GM18517 (cell line): ENCODE measurements at regions not wholly inside any gene's neighbourhood (a gene's known extent, or its start where the extent isn't known, plus 50 kb on each side); places are given as distances from the start of the nearest gene placed in this dataset.

Source experiments
- ATAC-seq: cut with Tn5 transposase; IDR thresholded peaks from one replicate; pipeline ENCODE4 v1.9.1; 2021; ENCODE audit warnings: mild to moderate bottlenecking, moderate library complexity; ENCODE audit not compliant: unreplicated experiment

DNA sequence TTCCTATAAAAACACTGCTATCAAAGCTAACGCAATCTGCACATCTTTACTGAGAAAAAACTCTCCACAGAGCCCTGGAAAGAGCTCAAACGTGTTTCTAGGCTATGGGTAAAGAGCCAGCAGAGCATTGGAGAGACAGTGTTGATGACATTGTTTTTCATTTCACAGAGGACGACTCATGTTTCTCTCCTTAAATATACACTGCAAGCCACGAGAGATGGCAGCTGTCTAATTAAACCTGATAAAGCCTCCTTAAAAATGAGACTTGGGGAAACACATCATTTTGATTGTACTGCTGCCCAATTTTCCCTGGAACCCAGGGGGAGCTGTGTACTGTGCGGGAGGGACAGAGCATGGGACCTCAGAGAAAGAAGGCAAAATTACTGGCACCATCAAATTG is 294.3 kb upstream of the SETBP1 start:
- no peak for ATAC-seq

GRCh38 chr18:44388329-44388728 is 292.4 kb upstream of the SETBP1 start:
- ATAC-seq = no peak

GRCh38 chr18:44392933-44393332 is 287.8 kb upstream of the SETBP1 start:
- no peak for ATAC-seq

- no peak for ATAC-seq
Measured at GRCh38 chr18:44393406-44393805, 287.3 kb upstream of the SETBP1 start.

DNA sequence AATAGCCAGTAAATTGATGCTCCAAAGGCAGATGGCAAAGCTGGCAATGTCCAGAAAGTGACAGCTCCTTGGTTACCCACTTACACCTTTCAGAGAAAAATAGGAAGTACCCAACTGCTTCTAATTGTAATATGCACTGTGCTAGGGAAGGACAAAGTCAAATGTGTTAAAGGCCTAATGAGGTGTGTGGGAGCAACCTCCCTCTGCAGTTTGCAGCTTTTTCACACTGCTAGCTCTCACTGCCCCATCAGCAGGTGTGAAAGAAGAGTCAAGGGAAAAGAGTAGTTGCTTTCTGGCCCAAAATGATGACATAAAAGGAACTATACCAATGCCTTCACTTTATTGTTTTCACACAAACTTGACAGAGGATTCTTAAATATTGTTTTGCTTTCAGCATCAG is 284.1 kb upstream of the SETBP1 start:
- no peak for ATAC-seq

- ATAC-seq = no peak
Measured at GRCh38 chr18:44409071-44409470, 271.6 kb upstream of the SETBP1 start.

GRCh38 chr18:44409515-44409914 is 271.2 kb upstream of the SETBP1 start:
- ATAC-seq = no peak

DNA sequence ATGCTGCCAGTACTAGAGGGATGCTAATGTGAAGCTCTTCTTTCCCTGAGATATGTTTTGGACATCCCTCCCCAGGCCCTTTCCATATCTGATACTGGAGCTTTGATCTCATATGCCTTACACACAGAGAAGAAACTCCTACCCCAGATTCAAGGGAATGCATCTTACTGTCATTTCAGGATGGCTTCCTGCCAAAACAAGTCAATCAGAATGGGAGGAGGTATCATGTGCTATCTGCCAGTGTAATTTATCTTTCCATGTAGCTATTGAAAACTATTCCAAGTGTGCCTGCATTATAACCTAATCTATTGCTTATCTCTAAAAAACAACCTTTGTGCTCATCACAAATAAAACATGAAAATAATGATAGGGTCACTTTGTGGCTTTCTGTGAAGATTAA is 269.9 kb upstream of the SETBP1 start:
- ATAC-seq = no peak

DNA sequence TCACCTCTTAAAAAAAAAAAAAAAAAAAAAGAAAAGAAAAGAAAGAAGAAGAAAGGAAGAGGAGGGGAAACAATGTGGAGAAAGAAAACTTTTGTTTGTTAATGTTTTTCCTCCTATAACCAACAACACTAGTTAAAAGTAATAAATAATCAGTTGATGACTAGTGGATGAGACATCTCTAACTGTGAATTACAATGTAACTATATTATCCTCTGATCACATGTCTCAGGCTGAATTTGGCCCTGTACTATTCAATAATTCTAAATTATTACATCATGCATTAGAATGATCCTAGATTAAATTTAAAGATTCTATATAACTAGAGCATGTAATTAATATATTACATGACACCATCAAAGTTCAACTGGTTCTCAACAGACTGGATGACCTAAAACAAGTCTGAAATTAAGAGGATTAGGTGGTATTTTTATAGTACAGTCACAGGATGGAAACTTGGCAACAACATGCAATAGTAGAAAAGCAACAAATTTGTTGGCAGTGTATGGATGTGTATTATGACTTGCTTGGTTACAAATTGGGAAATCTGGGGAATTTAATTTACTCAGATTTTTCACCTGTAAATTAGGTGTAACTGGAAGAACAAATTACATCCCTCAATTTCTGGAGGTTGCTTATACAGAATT is 269.3 kb upstream of the SETBP1 start:
- no peak for ATAC-seq

- ATAC-seq = no peak
Measured at GRCh38 chr18:44411976-44412375, 268.7 kb upstream of the SETBP1 start.

DNA sequence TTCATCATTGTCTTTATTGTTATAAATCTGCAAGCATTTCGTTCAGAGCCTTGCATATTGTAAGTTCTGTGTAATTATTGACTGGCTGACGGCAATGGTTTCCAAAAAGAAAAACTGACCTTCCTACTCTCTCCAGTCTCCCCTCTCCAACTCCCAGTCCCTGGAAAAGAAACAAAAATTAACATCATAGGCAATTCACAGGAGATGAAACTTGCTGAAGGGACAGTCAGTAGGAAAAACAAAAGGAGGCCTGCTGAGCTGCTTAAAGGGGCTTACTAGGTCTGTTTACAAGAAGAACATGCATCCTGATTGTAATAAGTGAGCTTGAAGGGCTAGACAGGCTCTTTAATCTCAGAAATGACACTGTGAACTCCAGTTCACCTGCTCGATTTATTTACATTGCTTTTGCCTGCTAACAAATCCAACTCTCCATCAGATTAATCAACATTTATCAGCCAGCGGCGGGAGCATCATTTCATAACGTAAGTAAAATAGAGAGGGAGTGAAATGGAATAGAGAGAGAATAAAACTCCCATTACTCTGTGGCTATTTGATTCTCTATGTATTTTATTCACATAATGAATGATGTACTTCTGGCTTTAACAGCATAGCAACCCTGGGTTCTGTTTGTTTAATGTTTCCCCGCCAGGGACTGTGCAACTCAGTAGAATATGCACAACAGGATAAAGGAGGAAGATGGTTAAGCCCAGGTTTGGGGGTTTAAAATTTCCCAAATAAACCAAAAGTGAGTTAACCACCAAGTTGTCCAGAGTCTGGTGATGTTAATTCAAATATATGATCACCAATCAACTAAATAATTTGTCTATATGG is 256.7 kb upstream of the SETBP1 start:
- ATAC-seq = no peak

DNA sequence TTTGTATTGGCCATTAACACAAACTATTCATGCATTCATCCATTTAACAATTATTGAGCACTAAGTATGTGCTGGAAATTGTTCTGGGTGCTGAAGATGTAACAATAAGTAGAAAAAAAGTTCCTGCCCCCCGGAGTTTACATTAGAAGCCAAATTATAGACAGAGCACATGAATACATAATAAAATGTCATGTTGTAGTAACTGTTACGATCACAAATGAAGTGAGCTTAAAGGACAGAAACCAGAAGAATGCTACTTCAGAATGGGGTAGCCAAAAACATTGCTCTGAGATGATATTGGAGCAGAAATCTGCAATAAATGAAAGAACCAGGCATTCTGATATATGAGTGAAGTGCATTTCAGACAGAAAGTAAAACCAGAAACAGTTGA is 256.0 kb upstream of the SETBP1 start:
- no peak for ATAC-seq

DNA sequence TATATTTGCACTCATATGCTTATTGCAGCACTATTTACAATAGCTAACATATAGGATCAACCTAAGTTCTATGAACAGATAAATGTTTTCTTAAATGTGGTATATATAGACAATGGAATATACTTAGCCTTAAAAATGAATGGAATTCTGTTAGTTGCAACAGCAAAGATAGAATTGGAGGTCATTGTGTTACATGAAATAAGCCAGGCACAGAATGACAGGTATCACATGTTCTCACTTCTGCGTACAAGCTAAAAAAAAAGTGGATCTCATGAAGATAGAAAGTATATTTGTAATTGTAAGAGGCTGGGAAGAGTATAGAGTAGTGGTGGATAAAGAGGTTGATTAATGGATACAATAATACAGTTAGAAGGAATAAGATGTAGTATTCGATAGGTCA is 255.5 kb upstream of the SETBP1 start:
- ATAC-seq = no peak

DNA sequence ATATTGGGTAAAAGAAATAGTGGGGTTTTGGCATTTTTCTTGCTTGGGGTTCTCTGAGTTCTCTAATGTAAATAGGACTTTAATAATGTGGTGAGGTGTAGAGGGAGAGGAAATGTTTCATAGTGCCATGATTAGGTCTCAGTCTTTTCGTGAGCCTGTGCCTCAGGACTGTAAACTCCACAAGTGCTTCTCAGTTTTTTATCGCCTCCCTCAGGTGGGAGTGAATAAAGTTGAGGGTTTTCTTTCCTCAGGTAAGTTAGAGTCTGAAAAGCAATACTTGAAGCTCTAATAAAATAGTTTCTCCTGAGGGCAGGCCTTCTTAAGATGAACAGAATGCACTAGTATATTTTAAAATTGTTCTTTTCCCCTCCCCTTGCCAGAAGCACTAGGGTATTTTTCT is 243.1 kb upstream of the SETBP1 start:
- ATAC-seq = no peak

- no peak for ATAC-seq
Measured at GRCh38 chr18:44450226-44450625, 230.5 kb upstream of the SETBP1 start.

- ATAC-seq = no peak
Measured at GRCh38 chr18:44452346-44452745, 228.3 kb upstream of the SETBP1 start.

DNA sequence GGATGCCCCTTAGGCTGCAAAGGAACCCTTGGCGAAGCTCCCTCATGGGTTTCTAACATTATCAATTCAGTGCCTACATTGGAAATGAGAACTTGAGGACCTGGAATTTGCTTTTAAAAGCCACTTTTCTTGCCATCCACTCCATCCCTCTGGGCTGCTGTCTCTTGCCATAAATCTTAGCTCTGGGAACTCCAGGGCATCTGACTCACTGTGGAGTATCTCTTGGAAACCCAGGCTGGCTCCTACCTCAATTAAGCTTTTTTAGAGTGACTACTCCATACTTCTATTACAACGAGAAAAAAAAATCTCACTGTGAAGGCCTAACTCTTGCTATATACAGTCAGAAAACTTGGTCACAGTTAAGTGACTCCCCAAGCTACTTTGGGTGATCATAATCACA is 227.2 kb upstream of the SETBP1 start:
- ATAC-seq = no peak

GRCh38 chr18:44458777-44459176 is 221.9 kb upstream of the SETBP1 start:
- ATAC-seq = no peak

- ATAC-seq = no peak
Measured at GRCh38 chr18:44464398-44465180, 216.1 kb upstream of the SETBP1 start.

DNA sequence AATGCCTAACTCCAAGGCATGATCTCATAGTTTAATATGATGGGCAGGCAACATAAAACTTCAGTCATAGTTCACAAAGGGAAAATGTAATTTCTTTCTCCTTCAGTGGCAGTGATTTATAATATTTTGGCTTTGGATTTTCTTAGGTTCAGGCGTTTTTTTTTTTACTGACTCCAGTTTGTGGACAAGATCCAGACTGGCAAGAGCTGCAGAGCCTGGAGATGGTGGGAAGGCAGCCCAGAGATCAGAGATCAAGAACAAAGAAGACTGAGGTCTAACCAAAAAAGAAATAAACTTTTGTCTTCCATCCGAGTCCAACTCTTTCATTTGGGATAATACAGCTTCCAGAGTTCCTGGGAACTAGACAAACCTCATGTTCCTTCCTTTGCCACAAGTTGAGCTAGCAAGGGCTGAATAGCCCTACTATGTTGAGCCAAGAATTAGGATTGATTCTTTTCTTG is 215.3 kb upstream of the SETBP1 start:
- ATAC-seq = no peak

DNA sequence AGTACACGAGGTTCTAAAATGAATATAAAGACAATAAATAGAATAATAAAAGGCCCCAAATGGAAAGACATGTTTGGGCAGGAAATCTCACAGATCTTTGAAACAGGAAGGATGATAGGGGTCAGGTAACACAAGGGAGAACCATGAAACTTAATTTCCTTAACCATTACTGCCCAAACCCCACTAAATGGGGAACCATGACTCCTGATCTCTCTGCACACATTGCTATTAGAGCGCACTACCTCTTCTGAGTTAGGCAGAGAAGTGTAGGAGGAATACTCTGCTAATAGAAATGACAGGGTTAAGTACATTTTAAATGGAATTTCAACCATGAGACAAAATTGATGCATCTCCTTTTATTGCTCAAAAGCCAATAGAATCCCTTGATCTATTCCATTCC is 213.7 kb upstream of the SETBP1 start:
- no peak for ATAC-seq

- no peak for ATAC-seq
Measured at GRCh38 chr18:44467718-44468117, 213.0 kb upstream of the SETBP1 start.
